ENCODE measurements at regions not wholly inside any gene's neighbourhood (a gene's known extent, or its start where the extent isn't known, plus 50 kb on each side); places are given as distances from the start of the nearest gene placed in this dataset.

- TF ChIP-seq CTCF (IDR thresholded peaks at IDR 0.05) = no peak
- TF ChIP-seq POLR2A (IDR thresholded peaks at IDR 0.05) = no peak
Measured at GRCh38 chr13:30133996-30134395, 173.4 kb downstream of the KATNAL1 start.
